Endothelial cell (in vitro differentiated cells): ENCODE measurements at regions not wholly inside any gene's neighbourhood (a gene's known extent, or its start where the extent isn't known, plus 50 kb on each side); places are given as distances from the start of the nearest gene placed in this dataset.
"Not testable (repeated sequence)": the region's sequence is repeated elsewhere in the genome, so short reads cannot be mapped to it uniquely, and the experiment has no call there.

ENCODE experiments used
- DNase-seq: peaks from one replicate; pipeline ENCODE4 v3.0.0; 2021; ENCODE audit warnings: low spot score
- H3K27ac Mint-ChIP-seq: one replicate; pipeline ENCODE4 v1.8.0; 2021; ENCODE audit warnings: mixed read lengths, inconsistent platforms; ENCODE audit not compliant: unreplicated experiment
- H3K27me3 Mint-ChIP-seq: one replicate; pipeline ENCODE4 v1.8.0; 2021; ENCODE audit warnings: mild to moderate bottlenecking, moderate library complexity, mixed read lengths, inconsistent platforms; ENCODE audit not compliant: unreplicated experiment
- H3K36me3 Mint-ChIP-seq: one replicate; pipeline ENCODE4 v1.8.0; 2021; ENCODE audit warnings: mild to moderate bottlenecking, low read depth, mixed read lengths, inconsistent platforms; ENCODE audit not compliant: unreplicated experiment
- H3K4me1 Mint-ChIP-seq: one replicate; pipeline ENCODE4 v1.8.0; 2021; ENCODE audit warnings: mild to moderate bottlenecking, mixed read lengths, inconsistent platforms; ENCODE audit not compliant: unreplicated experiment
- H3K4me3 Mint-ChIP-seq: one replicate; pipeline ENCODE4 v1.8.0; 2021; ENCODE audit warnings: mild to moderate bottlenecking, mixed read lengths, inconsistent platforms; ENCODE audit not compliant: unreplicated experiment
- H3K9me3 Mint-ChIP-seq: one replicate; pipeline ENCODE4 v1.8.0; 2021; ENCODE audit warnings: mixed read lengths, inconsistent platforms; ENCODE audit not compliant: unreplicated experiment
- TF ChIP-seq, protein P1 (sequence below): fragments of 200-600 bp; sonication (generic); IDR thresholded peaks from one replicate; pipeline ENCODE4 v1.5.0; 2021; ENCODE audit warnings: antibody characterized with exemption; ENCODE audit not compliant: unreplicated experiment

DNA sequence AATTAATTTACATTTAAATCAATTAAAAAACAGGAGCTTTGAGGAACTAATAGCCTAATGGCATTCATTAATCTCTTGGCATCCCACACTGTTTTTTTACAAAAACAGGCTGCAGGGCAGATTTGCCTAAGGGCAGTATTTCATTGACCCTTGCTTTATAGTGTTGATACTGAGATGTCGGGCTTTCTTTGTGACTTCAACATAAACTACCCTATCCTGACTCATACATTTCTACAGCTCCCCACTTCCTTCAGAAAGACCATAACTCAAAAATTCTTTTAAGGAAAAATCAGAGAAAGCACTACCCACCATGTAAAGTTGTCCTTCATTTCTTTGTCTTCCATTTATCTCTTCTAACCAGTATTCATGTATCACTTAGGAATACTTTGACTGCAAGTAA is 92.2 kb upstream of the NT5E start:
- H3K36me3 Mint-ChIP-seq: no peaks in the 10 kb centered on the region
- TF ChIP-seq, protein P1, sequence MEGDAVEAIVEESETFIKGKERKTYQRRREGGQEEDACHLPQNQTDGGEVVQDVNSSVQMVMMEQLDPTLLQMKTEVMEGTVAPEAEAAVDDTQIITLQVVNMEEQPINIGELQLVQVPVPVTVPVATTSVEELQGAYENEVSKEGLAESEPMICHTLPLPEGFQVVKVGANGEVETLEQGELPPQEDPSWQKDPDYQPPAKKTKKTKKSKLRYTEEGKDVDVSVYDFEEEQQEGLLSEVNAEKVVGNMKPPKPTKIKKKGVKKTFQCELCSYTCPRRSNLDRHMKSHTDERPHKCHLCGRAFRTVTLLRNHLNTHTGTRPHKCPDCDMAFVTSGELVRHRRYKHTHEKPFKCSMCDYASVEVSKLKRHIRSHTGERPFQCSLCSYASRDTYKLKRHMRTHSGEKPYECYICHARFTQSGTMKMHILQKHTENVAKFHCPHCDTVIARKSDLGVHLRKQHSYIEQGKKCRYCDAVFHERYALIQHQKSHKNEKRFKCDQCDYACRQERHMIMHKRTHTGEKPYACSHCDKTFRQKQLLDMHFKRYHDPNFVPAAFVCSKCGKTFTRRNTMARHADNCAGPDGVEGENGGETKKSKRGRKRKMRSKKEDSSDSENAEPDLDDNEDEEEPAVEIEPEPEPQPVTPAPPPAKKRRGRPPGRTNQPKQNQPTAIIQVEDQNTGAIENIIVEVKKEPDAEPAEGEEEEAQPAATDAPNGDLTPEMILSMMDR: no peak
- no peaks in the 10 kb centered on the region for H3K9me3 Mint-ChIP-seq
- DNase-seq: no peak
- H3K27ac Mint-ChIP-seq: no peak overlapping the region
- H3K27me3 Mint-ChIP-seq: no peaks in the 10 kb centered on the region
- H3K4me1 Mint-ChIP-seq: no peaks in the 10 kb centered on the region
- no peak overlapping the region for H3K4me3 Mint-ChIP-seq

DNA sequence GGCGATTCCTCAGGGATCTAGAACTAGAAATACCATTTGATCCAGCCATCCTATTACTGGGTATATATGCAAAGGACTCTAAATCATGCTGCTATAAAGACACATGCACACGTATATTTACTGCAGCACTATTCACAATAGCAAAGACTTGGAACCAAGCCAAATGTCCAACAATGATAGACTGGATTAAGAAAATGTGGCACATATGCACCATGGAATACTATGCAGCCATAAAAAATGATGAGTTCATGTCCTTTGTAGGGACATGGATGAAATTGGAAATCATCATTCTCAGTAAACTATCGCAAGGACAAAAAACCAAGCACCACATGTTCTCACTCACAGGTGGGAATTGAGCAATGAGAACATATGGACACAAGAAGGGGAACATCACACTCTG is 93.1 kb upstream of the NT5E start:
- not testable (repeated sequence) for H3K27me3 Mint-ChIP-seq, H3K9me3 Mint-ChIP-seq, H3K4me1 Mint-ChIP-seq

DNA sequence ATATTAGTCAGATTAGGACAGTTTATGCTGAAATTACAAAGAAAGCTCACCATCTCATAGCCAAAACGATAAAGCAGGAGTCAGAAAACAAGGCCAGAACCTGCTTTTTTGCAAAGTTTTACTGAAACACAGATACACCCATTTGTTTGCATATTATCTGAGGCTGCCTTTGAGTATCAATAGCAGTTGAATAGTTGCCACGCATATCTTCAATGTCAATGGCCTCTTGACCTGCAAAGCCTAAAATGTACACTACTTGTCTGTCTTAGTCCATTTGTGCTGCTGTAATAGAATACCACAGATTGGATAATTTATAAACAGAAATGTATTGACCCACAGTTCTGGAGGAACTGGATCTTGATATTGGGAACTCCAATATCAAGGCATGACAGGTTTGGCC is 94.1 kb upstream of the NT5E start:
- Mint-ChIP-seq H3K36me3 (no peaks in the 10 kb centered on the region), H3K9me3 (no peaks in the 10 kb centered on the region), H3K4me3 (no peak overlapping the region), H3K27me3 (no peaks in the 10 kb centered on the region), H3K27ac (no peak overlapping the region), H3K4me1 (no peaks in the 10 kb centered on the region)
- TF ChIP-seq, protein P1: no peak
- no peak for DNase-seq

More for the DNA sequence above, 93.1 kb upstream of the NT5E start:
- H3K36me3 Mint-ChIP-seq, DNase-seq, H3K4me3 Mint-ChIP-seq, H3K27ac Mint-ChIP-seq: not testable (repeated sequence)

DNA sequence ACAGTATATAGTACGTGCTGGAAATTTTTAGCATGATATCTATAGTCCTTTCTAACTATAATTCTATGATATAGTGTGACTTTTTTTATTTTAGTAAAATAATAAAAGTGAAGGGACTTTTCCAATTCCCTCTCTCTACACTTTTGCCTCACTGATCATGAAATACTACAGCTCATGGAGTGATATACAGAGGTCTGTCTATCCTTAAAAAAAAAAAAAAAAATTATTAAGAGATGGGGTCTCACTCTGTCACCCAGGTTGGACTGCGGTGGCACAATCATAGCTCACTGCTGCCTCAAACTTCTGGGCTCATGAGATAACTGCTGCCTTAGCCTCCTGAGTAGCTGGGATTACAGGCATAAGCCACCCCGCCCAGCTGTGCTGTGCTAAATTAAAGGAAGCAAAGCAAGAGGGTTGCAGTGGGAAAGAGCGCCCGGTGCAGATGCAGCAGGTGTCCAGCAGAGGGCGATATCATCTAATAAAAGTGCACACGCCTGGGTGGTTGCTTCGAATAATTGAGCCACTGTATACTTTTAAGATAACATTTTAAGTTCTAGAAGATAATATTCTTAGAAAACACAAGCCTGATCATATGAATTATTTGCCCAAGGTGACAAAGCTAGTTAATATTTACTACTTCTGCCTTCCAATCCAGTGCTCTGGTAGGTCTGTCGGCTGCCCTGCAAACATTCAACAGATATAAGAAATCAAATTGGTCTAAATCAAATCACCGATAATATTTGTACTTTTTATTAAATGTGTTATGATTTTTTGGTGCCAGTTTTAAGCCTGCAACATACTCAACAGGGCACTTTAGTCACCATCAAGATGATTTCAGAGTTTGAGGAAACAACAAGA is 94.9 kb upstream of the NT5E start:
- H3K36me3 Mint-ChIP-seq: no peaks in the 10 kb centered on the region
- no peaks in the 10 kb centered on the region for H3K4me1 Mint-ChIP-seq
- H3K9me3 Mint-ChIP-seq: no peaks in the 10 kb centered on the region
- peak; percentile 71 for DNase-seq
- TF ChIP-seq, protein P1: peak; percentile 98
- H3K4me3 Mint-ChIP-seq: no peak overlapping the region
- no peak overlapping the region for H3K27ac Mint-ChIP-seq
- H3K27me3 Mint-ChIP-seq: no peaks in the 10 kb centered on the region

DNA sequence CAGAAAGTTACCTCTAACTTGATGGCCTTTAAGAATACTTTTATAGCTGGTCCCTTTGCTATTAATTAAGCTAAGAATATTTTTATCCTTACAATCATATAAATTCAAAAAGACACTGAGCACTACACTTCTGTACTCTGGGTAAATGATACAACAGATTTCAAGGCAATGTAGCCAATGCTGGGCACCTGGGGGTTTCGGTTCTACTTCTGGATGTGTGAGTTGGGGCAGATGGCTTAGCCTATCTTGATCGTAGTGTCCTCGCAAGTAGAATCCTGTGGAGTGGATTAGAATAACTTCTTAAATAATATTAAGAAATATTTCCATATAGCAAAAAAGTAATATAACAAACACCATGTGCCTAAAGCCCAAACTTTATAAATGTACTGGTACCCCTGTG is 96.9 kb upstream of the NT5E start:
- no peaks in the 10 kb centered on the region for H3K36me3 Mint-ChIP-seq
- H3K27me3 Mint-ChIP-seq: no peaks in the 10 kb centered on the region
- no peak overlapping the region for H3K4me3 Mint-ChIP-seq
- no peaks in the 10 kb centered on the region for H3K9me3 Mint-ChIP-seq
- DNase-seq: no peak
- H3K27ac Mint-ChIP-seq: no peak overlapping the region
- H3K4me1 Mint-ChIP-seq: no peaks in the 10 kb centered on the region
- TF ChIP-seq, protein P1: no peak
